Activated CD4-positive, alpha-beta T cell treated with anti-CD3 and anti-CD28 coated beads, Interleukin-2, amount 10 ng/mL, durations not matched to agents 24 days and 14 days (primary cell): ENCODE measurements at regions not wholly inside any gene's neighbourhood (a gene's known extent, or its start where the extent isn't known, plus 50 kb on each side); places are given as distances from the start of the nearest gene placed in this dataset.

Experiments used
- DNase-seq: peaks from one replicate; pipeline ENCODE4 v3.0.0; 2022
- H3K27ac Mint-ChIP-seq: one replicate; pipeline ENCODE4 v1.8.0; 2022; ENCODE audit warnings: mild to moderate bottlenecking, mixed read lengths
- H3K27me3 Mint-ChIP-seq: one replicate; pipeline ENCODE4 v1.8.0; 2022; ENCODE audit warnings: mixed read lengths
- H3K36me3 Mint-ChIP-seq: one replicate; pipeline ENCODE4 v1.8.0; 2022; ENCODE audit warnings: low read depth, mild to moderate bottlenecking, mixed read lengths
- H3K4me1 Mint-ChIP-seq: one replicate; pipeline ENCODE4 v1.8.0; 2021; ENCODE audit warnings: mixed read lengths
- H3K4me3 Mint-ChIP-seq: one replicate; pipeline ENCODE4 v1.8.0; 2022; ENCODE audit warnings: mild to moderate bottlenecking, moderate library complexity, mixed read lengths
- H3K9me3 Mint-ChIP-seq: one replicate; pipeline ENCODE4 v1.8.0; 2021; ENCODE audit warnings: mixed read lengths
- intact Hi-C: fragments of 100-400 bp; cut with micrococcal nuclease; formaldehyde crosslinking; loops from one replicate; pipeline ENCODE4 v1.15.1; 2023

- no peak overlapping the region for H3K27ac Mint-ChIP-seq
- intact Hi-C loops = no loop called here
- H3K9me3 Mint-ChIP-seq = peaks cover 12% of the 10 kb centered on the region
- no peak overlapping the region for H3K4me3 Mint-ChIP-seq
- no peaks in the 10 kb centered on the region for H3K4me1 Mint-ChIP-seq
- H3K27me3 Mint-ChIP-seq = no peaks in the 10 kb centered on the region
- H3K36me3 Mint-ChIP-seq = no peaks in the 10 kb centered on the region
- DNase-seq = no peak
These were observed 350.2 kb downstream of the IRS2 start for GRCh38 chr13:109436055-109436622.

DNA sequence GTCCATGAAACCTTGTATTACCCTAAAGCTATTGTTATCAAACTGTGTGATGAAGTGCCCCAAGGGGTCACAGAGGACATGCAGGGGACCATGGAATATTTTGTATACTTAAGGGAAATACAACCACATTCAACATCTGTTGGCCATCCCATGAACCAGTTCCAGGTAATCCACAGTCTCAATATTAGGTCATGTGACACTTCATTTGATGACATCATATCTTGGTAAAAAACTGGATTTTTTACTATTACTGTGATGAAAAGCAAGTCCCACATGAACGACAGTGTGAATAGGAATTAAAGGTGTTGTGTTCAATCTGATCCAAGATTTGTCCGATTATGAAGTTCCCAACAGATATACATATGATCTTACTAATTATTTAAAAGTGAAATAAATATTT lies 355.2 kb downstream of the IRS2 start:
- H3K36me3 Mint-ChIP-seq = no peaks in the 10 kb centered on the region
- intact Hi-C loops = no loop called here
- H3K27ac Mint-ChIP-seq = no peak overlapping the region
- no peak for DNase-seq
- H3K4me1 Mint-ChIP-seq = no peaks in the 10 kb centered on the region
- H3K4me3 Mint-ChIP-seq = no peak overlapping the region
- H3K9me3 Mint-ChIP-seq = peaks cover 28% of the 10 kb centered on the region
- no peaks in the 10 kb centered on the region for H3K27me3 Mint-ChIP-seq

GRCh38 chr13:109428146-109428545 lies 358.2 kb downstream of the IRS2 start:
- Mint-ChIP-seq H3K36me3 (no peaks in the 10 kb centered on the region), H3K4me3 (no peak overlapping the region), H3K4me1 (no peaks in the 10 kb centered on the region), H3K27ac (no peak overlapping the region), H3K9me3 (peaks cover 17% of the 10 kb centered on the region), H3K27me3 (no peaks in the 10 kb centered on the region)
- intact Hi-C loops = no loop called here
- no peak for DNase-seq

DNA sequence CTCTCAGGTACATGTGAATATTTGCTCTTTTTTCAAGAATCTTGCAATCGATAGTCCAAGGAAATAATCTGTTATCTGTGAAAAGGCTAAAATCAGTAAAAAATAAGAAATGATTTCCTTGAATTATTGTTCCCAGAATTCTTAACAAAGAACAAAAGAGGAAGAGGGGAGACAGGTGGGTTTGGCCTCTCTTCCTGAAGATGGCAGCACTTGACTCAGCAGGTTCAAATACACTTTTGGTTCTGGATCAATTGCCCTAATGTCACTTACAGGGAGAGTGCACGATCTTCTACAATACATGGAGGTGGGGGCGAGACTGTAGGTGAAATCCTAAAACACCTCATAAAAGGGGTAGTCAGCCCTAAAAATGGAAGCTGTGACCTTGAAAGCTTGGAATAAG lies 358.7 kb downstream of the IRS2 start:
- H3K27me3 Mint-ChIP-seq = no peaks in the 10 kb centered on the region
- DNase-seq = no peak
- H3K36me3 Mint-ChIP-seq = no peaks in the 10 kb centered on the region
- H3K4me1 Mint-ChIP-seq = no peaks in the 10 kb centered on the region
- no peak overlapping the region for H3K4me3 Mint-ChIP-seq
- no peak overlapping the region for H3K27ac Mint-ChIP-seq
- intact Hi-C loops = no loop called here
- peaks cover 16% of the 10 kb centered on the region for H3K9me3 Mint-ChIP-seq

GRCh38 chr13:109427148-109427547 lies 359.2 kb downstream of the IRS2 start:
- no peaks in the 10 kb centered on the region for H3K4me1 Mint-ChIP-seq

GRCh38 chr13:109426690-109426990 lies 359.7 kb downstream of the IRS2 start:
- Mint-ChIP-seq H3K4me1 (no peaks in the 10 kb centered on the region), H3K4me3 (no peak overlapping the region), H3K27me3 (no peaks in the 10 kb centered on the region), H3K36me3 (no peaks in the 10 kb centered on the region), H3K27ac (no peak overlapping the region), H3K9me3 (peaks cover 16% of the 10 kb centered on the region)
- intact Hi-C loops = no loop called here
- no peak for DNase-seq

More at GRCh38 chr13:109427148-109427547, 359.2 kb downstream of the IRS2 start:
- H3K27me3 Mint-ChIP-seq = no peaks in the 10 kb centered on the region
- H3K9me3 Mint-ChIP-seq = peaks cover 16% of the 10 kb centered on the region
- DNase-seq = no peak
- intact Hi-C loops = no loop called here
- no peaks in the 10 kb centered on the region for H3K36me3 Mint-ChIP-seq
- H3K4me3 Mint-ChIP-seq = no peak overlapping the region
- no peak overlapping the region for H3K27ac Mint-ChIP-seq

GRCh38 chr13:109425821-109426689 lies 360.3 kb downstream of the IRS2 start:
- intact Hi-C loops = no loop called here
- DNase-seq = no peak
- no peaks in the 10 kb centered on the region for H3K4me1 Mint-ChIP-seq
- no peaks in the 10 kb centered on the region for H3K27me3 Mint-ChIP-seq
- no peak overlapping the region for H3K4me3 Mint-ChIP-seq
- peaks cover 16% of the 10 kb centered on the region for H3K9me3 Mint-ChIP-seq
- H3K27ac Mint-ChIP-seq = no peak overlapping the region
- no peaks in the 10 kb centered on the region for H3K36me3 Mint-ChIP-seq

DNA sequence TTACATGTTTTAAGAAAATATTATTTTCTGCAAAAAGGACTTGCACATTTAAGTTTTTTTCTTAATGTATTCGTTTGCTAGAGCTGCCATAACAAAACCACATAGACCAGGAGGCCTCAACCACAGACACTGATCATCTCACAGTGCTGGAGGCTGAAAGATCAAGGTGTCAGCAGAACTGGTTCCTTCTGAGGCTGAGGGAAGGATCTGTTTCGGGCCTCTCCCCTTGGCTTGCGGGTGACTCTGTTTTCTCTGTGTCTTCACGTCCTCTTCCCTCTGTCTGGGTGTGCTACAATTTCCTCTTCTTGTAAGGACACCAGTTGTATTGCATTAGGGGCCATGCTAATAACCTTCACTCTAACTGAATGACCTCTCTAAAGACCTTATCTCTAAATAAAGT lies 364.2 kb downstream of the IRS2 start:
- H3K9me3 Mint-ChIP-seq = no peaks in the 10 kb centered on the region
- DNase-seq = no peak
- peaks cover 3% of the 10 kb centered on the region for H3K27me3 Mint-ChIP-seq
- H3K27ac Mint-ChIP-seq = no peak overlapping the region
- no peak overlapping the region for H3K4me3 Mint-ChIP-seq
- H3K4me1 Mint-ChIP-seq = no peaks in the 10 kb centered on the region
- intact Hi-C loops = no loop called here
- no peaks in the 10 kb centered on the region for H3K36me3 Mint-ChIP-seq

DNA sequence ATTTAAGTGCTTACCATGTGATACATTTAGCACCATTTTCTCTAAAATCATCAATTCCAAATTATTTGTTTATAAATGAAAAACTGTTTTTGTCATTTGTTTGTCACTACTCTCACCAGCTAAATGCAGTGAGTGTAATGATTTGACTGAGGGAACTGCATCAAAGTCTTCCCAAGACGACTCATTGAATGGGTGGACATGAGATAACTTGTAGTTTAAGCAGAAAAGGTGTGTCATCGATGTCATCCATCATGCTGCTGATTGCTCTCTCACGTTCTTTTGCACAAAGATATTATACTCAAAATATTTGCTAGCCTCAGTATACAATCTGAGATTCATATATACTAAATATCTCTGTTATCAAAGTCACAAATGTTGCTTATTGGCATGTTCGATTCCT lies 366.5 kb downstream of the IRS2 start:
- no peak for DNase-seq

GRCh38 chr13:109418111-109418510 lies 368.3 kb downstream of the IRS2 start:
- no peak for DNase-seq
- Mint-ChIP-seq H3K9me3 (no peaks in the 10 kb centered on the region), H3K4me1 (no peaks in the 10 kb centered on the region), H3K4me3 (no peak overlapping the region), H3K27ac (no peak overlapping the region), H3K36me3 (no peaks in the 10 kb centered on the region), H3K27me3 (peaks cover 3% of the 10 kb centered on the region)
- intact Hi-C loops = no loop called here

More for the DNA sequence above, 366.5 kb downstream of the IRS2 start:
- H3K4me3 Mint-ChIP-seq = no peak overlapping the region
- H3K27me3 Mint-ChIP-seq = peaks cover 3% of the 10 kb centered on the region
- intact Hi-C loops = no loop called here
- no peak overlapping the region for H3K27ac Mint-ChIP-seq
- no peaks in the 10 kb centered on the region for H3K36me3 Mint-ChIP-seq
- H3K9me3 Mint-ChIP-seq = no peaks in the 10 kb centered on the region
- H3K4me1 Mint-ChIP-seq = no peaks in the 10 kb centered on the region

- peaks cover 3% of the 10 kb centered on the region for H3K27me3 Mint-ChIP-seq
- H3K9me3 Mint-ChIP-seq = no peaks in the 10 kb centered on the region
- intact Hi-C loops = no loop called here
- no peak for DNase-seq
- H3K4me3 Mint-ChIP-seq = no peak overlapping the region
- H3K27ac Mint-ChIP-seq = no peak overlapping the region
- H3K36me3 Mint-ChIP-seq = no peaks in the 10 kb centered on the region
- no peaks in the 10 kb centered on the region for H3K4me1 Mint-ChIP-seq
These were observed 370.4 kb downstream of the IRS2 start for GRCh38 chr13:109416001-109416400.

DNA sequence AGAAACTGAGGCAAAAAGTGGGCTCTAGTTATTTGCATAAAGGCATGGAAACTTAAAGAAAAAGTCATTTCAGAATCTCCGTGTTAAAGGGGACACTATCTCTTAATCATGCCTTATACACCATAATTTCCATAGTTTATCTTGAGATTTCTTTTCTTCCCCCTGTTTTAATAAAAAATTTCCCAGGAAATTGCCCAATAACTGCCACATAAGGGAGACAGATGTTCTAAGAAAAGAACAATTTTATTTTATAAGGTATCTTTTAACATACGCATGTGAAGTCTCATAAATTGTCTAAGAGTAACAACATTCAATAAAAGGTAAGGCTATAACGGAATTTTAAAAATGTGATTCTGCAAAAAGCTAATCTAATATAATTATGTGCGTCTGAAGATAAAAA lies 371.3 kb downstream of the IRS2 start:
- H3K36me3 Mint-ChIP-seq = no peaks in the 10 kb centered on the region
- no peak for DNase-seq
- intact Hi-C loops = no loop called here
- no peaks in the 10 kb centered on the region for H3K9me3 Mint-ChIP-seq
- H3K4me3 Mint-ChIP-seq = no peak overlapping the region
- H3K27ac Mint-ChIP-seq = no peak overlapping the region
- no peaks in the 10 kb centered on the region for H3K4me1 Mint-ChIP-seq
- peaks cover 3% of the 10 kb centered on the region for H3K27me3 Mint-ChIP-seq

DNA sequence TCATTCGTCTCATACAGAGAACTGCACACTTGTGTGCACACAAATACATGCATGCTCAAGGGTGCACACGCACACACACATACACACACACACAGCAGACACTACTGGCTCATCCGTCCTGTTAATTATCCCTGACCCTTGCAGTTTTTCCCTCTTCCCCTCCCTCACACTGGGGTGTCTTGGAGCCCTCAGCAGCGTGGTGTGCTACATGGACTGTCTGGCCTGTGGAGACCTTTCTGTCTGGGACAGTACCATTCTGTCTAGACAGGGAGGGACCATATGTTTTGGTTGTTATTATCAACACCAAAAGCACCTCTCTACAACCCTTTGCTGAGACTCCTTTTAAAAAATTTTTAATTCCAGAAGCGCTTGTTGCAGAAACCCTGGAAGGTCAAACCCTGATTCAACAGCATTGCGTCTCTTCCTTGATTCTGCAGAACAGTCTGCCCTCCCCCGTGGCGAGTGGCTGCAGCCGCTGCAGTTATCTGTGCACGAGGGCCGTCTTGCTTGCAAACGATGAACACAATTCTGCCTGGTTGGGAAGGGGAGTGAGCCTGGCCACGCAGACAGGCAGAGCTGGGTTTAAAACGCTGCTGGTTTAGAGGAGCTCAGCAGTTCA lies 374.0 kb downstream of the IRS2 start:
- Mint-ChIP-seq H3K4me1 (no peaks in the 10 kb centered on the region), H3K4me3 (no peak overlapping the region), H3K9me3 (no peaks in the 10 kb centered on the region), H3K36me3 (no peaks in the 10 kb centered on the region), H3K27ac (no peak overlapping the region), H3K27me3 (no peaks in the 10 kb centered on the region)
- DNase-seq = no peak
- intact Hi-C loops = no loop called here

DNA sequence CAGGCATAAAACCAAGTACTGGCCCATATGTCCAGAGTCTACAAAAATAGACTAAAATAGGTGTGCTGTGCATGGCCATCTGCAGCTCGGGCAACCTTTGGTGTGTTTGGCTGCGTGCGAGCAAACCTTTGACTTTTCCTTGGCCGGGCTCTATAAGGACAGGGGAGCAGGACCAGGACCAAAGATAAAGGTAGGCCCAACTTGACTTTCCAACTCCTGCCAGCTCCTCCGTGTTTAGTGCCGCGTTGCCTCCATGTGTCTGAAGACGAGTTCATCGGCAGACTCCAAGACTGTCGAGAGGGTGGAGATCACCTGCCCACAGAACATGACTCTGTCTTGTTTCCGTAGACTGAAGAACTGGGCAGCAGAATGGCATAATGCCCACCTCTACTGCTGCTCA lies 375.5 kb downstream of the IRS2 start:
- intact Hi-C loops = no loop called here
- no peaks in the 10 kb centered on the region for H3K4me1 Mint-ChIP-seq
- no peak overlapping the region for H3K27ac Mint-ChIP-seq
- H3K27me3 Mint-ChIP-seq = no peaks in the 10 kb centered on the region
- no peak overlapping the region for H3K4me3 Mint-ChIP-seq
- H3K9me3 Mint-ChIP-seq = no peaks in the 10 kb centered on the region
- DNase-seq = no peak
- no peaks in the 10 kb centered on the region for H3K36me3 Mint-ChIP-seq
